ENCODE measurements at regions not wholly inside any gene's neighbourhood (a gene's known extent, or its start where the extent isn't known, plus 50 kb on each side); places are given as distances from the start of the nearest gene placed in this dataset.

DNA sequence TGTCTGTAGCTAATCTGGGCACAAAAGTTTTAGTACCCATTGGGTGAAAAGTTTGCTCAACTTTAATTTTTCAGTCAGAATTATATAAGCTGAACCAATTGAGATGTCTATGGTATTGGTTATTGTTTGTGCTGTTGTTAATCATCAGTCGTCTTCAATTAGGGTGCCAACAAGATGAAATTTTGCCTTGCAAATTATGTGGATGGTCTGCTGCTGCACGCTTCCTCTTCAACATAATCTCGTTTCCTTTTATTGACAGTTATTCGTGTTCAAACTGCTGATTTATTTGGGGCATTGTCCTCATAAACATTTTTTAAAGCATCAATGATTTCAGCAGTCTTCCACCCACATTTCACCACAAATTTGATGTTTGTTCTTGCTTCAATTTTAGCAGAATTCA is 194.0 kb downstream of the HTR1A start:
- TF ChIP-seq, protein P1, sequence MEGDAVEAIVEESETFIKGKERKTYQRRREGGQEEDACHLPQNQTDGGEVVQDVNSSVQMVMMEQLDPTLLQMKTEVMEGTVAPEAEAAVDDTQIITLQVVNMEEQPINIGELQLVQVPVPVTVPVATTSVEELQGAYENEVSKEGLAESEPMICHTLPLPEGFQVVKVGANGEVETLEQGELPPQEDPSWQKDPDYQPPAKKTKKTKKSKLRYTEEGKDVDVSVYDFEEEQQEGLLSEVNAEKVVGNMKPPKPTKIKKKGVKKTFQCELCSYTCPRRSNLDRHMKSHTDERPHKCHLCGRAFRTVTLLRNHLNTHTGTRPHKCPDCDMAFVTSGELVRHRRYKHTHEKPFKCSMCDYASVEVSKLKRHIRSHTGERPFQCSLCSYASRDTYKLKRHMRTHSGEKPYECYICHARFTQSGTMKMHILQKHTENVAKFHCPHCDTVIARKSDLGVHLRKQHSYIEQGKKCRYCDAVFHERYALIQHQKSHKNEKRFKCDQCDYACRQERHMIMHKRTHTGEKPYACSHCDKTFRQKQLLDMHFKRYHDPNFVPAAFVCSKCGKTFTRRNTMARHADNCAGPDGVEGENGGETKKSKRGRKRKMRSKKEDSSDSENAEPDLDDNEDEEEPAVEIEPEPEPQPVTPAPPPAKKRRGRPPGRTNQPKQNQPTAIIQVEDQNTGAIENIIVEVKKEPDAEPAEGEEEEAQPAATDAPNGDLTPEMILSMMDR (IDR thresholded peaks at IDR 0.05): no peak
- no peak for TF ChIP-seq POLR2A (IDR thresholded peaks at IDR 0.05)
- no peak for TF ChIP-seq POLR2AphosphoS5 (IDR thresholded peaks at IDR 0.05)

Data from transverse colon (tissue), 4 donors.